NCI-H1092 (cell line): ENCODE measurements at regions not wholly inside any gene's neighbourhood (a gene's known extent, or its start where the extent isn't known, plus 50 kb on each side); places are given as distances from the start of the nearest gene placed in this dataset.
A peak's percentile ranks its signal among the peaks of the same experiment; 100 is the strongest.

Source experiments
- DNase-seq: peaks from one replicate; lab custom pipeline; 2025; lab: John Stamatoyannopoulos, UW

DNA sequence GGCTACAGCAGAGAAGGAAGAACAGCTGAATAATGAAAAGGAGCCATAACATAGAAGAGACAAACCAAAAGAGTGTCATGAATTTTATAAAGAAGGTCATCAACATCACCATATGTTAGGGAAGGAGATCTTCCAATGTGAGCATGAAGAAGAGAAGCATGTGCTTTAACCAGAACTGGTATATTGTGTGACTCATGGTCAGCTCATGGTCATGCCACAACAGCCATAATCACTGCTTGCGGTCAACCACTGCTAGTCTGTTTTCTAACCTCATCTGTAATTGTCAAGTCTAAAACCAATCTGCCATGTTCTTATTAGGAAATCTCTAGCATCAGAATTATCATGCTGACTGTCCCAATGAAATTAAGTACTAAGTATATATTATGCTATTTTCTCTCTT is 204.1 kb upstream of the VRK2 start:
- no peak for DNase-seq

DNA sequence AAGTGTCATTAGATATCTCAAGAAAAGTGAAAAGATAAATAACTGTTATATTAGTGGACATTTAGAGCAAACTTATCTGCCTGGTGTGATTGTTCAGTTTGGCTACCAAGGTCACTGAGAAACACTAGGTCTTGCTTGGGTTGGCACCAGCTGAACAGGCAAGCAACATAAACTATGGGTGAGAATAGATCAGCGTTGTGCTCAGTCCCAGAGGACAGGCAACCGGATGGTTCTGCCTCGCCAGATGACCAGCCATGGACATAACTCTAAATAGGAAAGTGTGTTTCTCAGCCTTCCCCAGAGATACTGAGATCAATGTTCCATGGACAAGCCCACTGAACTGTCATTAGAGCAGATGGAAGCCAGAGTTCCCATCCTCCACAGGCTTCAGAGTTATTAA is 203.4 kb upstream of the VRK2 start:
- DNase-seq = no peak

DNA sequence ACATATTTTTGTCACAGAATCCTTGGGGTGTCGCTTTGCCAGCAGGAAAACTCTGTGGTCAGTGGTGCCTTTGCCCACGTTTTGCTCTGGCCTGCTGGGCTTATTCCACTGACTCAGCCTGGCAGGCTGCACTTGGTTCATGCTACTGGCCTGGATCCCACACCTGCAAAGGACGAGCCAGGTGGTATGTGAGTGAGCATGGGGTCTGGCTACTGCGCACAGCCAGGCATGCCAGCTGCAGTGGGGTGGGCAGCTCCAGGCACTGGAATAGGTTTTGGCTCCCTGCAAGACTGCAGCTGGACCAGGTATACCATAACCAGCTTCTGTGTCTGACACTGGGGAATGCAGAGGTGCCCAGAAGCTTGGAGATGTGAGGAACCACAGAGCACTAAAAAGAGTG is 197.9 kb upstream of the VRK2 start:
- no peak for DNase-seq

DNA sequence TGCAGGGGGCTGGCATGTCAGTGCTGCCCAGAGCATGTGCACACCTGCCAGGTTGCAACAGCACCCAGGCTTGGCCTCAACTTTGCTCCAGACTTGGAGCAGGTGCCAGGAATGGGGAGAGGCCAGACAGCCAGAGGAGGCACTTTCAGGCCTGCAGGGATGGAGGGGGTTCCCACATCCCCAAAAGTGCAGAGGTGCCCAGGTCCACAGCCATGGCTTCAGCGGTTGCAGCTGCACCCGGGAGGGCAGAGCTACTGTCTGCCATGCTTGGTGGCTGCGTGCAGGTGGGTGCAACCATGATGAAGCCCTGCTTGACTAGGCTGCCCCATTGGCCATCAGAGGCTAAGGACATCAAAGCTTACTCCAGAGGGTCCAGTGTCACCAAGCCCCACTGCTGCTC is 196.8 kb upstream of the VRK2 start:
- no peak for DNase-seq

DNA sequence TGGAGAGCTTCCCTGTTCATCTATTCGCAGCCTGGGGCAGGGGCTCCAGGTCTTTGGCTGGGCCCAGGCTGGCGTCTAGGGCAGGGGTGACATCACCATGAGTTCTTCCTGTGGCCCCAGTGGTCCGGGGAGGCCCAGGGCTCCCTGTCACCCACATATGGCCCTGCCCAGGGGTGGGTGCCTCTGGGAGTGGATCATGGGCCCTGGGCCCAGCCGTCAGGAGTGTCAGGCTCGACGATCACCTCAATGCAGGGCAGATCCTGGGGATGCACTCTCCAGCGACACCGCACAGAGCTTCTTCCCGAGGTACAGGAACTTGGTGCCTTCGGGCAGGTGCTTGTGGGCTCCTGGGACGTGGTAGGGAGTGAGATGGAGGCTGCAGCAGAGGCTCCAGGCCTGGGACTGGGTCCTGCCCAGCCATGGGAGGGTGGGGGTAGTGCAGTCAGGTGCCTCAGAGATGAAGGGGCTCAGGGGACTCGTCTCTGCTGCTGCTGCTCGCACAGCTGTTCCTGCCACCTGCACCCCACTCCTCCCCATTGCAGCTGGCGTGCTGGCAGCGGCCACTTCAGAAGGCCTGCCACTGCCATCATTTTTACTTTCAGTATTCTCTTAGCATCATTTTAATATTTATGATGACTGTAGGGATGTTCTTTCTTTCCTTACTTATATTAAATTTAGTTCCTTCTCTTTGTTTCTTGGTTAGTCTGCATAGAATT is 196.0 kb upstream of the VRK2 start:
- DNase-seq = no peak

DNA sequence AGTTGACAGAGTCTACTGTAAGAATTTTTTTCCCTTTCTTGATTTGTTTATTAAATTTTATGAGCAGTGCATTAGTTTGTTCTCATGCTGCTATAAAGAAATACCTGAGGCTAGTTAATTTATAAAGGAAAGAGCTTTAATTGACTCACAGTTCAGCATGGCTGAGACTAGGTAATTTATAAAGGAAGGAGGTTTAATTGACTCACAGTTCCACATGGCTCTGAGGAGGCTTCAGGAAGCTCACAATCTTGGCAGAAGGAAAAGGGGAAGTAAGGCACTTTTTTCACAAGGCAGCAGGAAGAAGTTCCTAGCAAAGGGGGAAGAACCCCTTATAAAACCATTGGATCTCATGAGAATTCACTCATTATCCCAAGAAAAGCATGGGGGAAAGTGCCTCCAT is 191.4 kb upstream of the VRK2 start:
- no peak for DNase-seq

DNA sequence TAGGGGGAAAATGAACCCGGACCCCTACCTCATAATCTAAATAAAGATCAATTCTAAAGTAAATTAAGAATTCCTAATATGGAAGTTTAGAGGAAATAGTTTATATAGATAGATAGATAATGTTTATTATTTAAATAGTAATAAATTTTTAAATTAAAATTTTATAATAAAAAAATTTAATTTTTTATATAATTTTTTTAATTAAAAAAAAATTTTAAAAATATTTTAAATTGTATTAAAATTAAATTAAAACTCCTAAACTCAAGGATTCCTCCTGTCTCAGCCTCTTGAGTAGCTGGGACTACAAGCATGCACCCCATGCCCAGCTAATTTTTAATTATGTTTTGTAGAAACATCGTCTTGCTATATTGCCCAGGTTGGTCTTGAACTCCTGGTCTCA is 186.9 kb upstream of the VRK2 start:
- no peak for DNase-seq

DNA sequence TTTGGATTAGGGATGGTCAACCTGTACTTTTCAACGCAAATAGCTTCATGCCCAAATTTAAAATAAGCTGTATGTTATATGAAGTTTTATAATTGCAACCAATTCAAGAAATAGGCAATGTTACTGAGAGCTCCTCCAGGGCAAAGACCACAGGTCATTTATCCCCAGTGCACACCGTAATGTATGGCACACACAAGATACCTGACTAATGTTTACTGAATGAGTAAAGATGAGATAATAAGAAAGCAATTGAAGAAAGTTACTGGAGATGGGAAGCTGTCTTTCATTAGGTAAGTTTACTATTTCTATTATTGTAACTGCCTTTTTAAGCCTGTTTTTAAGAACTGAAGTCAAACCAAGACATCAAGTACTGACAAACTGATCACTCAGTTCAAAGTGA is 184.5 kb upstream of the VRK2 start:
- no peak for DNase-seq

DNA sequence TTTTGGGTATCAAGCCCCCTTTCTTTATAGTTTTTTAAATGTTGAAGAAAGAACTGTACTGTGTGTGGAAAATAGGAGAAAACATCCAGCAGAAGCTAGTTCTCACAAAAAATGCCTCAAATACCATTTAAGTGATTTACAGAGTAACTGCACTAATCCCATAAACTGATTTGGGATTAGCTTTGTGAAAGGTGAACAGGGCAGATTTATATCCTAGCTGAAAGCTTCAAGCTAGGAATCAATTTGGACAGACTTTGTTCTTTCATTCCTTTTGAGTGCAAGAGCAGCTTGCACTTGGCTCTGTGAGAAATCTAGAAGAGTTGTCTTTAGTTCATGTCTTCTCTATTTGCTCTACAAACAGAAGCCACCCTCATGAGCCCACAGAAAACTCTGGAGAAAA is 183.9 kb upstream of the VRK2 start:
- no peak for DNase-seq

DNA sequence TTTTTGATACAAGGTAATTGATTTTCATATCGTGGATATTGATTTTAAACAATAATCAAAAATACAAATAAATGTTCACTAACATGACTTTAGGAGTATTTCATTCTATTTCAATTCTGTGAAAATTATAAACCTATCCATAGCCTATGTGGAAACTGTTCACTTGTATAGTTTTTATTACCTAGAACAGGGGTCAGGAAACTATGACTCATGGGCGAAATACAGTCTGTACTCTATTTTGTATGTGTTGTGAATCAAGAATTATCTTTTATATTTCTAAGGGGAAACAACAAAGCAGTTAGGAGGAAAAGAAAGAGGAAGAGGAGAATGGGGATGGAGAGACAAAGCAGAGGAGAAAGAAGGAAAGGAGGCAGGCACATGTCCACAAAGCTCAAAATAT is 181.7 kb upstream of the VRK2 start:
- no peak for DNase-seq

DNA sequence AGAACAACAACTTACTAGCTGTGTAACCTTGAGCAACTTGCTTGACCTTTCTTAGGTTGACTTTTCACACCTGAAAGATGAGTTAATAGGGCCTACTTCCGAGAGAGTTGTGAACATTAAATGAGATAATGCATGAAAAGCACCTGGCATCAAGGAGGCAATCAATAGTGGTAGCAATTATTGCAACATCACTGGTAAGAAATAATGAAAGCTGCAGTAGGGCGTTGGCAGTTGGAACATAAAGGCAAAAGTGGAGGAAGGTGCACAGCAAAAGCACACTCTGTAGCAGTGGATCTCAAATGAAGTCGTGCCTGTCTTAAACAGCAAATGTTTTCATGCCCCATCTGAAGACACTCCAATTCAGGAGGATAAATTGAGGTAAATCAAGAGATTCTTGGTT is 178.9 kb upstream of the VRK2 start:
- no peak for DNase-seq

DNA sequence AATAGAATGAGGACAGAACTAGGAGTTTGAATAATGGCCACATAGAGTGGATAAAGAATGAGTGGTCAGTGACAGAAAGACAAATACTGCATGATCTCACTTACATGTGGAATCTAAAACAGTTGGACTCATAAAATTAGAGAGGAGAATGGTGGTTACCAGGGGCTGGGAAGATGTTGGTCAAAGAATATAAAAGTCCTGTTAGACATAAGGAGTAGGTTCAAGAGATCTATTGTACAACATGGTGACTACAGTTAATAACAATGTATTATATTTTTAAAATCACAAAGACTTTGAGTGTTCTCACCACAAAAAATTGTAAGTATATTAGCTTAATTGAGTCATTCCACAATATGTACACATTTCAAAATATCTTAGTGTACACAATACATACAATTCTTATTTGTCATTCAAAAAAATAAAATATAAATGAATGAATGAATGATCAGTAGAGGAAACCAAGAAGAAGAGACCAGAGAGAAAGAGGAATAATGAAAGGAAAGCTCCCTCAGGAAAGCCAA is 177.9 kb upstream of the VRK2 start:
- DNase-seq = no peak

DNA sequence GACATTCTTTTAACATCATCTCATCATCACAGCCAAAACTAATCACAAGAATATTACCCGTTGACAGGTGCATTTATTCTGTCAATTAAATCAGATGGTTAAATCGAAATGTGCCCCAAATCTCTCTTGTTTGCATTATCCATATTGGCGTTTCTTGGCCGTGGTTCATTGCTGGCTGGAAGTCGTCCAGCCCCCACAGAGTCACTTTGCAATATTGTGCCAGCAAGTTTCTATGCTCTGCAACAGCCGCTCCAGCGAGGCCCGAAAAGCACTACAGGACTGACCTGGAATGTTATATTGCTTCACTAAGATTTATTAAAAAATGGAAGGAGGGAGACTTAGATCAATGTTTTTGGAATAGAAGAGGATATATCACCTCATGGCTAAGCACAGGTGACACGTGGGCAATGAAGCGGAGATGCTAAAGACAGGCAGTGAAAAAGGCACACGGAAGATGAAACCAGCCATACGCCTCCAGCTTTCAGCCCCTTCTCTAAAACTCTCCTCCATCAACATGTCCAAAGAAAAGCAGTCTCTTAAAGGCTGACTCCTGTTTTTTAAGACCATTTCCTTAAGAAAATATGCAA is 176.8 kb upstream of the VRK2 start:
- peak; percentile 47 for DNase-seq

DNA sequence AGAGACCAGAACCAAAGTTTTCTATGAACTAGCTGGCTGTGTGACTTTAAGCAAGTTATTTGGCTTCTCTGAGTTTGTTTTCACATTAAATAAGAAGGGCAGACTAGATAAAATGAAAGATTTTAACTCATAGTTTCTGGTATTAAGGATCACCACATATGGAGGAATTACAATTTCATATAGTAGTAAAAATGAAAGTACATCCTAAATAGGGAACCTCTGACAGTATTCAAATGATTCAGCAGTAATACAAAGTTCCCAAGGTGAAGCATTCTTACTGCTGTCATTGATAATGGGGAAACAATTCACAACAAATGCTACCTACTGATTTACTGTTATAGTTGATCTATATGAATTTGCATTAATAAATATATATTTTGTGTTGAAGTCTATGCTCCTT is 170.3 kb upstream of the VRK2 start:
- no peak for DNase-seq

DNA sequence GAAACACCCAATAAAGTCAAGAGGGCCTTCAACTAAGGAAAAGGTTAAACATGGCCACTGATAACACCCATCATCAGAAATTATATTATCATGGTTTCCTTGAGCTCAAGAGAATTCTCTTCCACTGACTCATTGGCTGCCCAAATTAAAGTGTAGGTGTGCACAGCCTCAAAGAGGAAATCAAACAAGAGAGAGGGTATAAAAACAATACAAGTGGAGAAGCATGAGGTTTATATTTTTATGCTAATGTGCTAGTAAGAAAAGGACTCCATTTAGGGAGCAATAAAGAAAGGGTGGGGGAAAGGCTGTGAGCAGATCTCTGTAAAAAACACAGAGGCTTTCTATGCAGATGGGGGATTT is 168.8 kb upstream of the VRK2 start:
- DNase-seq = no peak

DNA sequence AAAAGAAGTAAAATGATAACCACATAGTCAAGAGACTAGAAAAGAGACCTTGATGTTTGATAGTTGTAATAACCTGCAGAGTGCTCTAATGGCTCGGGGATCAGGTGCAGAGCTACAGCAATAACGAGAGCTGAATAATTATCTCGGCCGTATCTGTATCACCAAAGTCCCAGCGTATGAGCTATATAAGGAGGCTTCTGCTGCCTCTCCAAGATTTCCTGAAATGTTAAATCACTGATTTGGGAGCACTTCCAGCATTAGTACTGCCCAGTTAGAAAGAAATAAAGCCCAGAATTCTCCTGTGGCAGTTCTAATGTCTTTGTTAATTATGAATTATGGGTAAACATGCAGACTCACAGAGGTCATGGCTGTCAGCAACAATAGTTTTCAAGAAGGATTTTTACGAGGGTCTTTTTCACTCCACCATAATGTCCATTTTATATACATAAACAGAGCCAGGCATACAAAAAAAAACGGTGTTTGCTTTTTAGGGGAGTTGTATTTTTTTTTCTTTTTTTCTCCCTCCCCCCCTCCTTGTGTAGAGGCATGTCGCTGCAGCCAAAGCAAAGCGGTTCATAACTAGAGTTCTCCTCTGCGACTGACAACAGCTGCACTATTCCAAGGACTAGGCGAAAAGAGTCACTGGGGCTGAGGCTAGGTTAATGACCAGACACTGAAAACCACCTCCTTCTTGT is 168.3 kb upstream of the VRK2 start:
- DNase-seq = no peak

DNA sequence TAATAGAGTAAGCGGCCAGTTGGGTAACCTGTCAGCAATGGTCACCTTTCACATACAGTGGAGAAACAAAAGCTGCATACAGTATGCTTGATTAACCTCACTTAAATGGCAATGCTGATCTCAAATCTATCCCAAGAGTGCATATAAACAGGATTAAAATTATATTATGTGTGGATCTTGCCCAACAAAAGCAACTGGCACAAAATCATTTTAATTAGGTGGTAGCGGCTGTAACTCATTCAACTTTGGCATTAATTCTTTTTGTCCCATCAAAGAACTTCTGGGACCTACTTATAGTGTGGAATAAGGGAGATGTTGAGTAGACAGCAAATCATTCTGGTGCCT is 167.8 kb upstream of the VRK2 start:
- DNase-seq = no peak

DNA sequence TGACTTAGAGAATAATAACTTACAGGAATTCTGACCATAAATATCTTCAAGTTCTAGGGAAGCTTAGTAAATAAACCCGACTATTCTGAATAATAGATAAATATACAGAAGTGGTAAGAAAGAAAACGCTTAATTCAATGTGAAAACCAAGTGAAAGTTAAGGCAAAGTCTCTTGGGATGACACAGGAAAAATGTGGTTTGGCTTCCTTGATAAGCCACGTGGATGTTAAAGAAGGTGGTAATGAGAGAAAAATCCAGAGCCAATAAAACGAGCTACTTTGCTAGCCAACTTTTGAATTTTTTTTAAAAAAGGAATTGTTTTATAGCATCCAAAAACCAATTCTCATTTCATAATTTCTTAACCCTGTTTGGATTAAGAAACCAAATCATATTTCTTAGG is 166.2 kb upstream of the VRK2 start:
- no peak for DNase-seq

DNA sequence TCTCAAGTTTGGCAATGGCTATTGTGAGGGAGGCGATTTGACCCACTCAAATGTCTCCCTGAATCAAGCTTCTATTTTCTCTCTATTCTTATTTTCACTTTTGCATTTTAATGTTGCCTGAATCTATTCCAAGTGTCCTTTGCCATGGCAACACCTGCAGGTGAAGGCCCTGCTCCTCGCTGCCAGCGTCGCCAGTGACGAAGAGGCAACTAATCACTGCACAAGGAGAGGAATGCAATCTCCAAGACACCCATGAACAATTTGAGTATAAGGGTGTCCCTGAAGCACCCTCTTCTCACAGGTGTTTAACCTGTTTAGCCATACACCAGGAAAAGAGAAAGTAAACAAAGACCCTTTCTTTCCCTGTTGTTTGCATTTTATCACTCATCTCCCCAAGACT is 165.6 kb upstream of the VRK2 start:
- no peak for DNase-seq

DNA sequence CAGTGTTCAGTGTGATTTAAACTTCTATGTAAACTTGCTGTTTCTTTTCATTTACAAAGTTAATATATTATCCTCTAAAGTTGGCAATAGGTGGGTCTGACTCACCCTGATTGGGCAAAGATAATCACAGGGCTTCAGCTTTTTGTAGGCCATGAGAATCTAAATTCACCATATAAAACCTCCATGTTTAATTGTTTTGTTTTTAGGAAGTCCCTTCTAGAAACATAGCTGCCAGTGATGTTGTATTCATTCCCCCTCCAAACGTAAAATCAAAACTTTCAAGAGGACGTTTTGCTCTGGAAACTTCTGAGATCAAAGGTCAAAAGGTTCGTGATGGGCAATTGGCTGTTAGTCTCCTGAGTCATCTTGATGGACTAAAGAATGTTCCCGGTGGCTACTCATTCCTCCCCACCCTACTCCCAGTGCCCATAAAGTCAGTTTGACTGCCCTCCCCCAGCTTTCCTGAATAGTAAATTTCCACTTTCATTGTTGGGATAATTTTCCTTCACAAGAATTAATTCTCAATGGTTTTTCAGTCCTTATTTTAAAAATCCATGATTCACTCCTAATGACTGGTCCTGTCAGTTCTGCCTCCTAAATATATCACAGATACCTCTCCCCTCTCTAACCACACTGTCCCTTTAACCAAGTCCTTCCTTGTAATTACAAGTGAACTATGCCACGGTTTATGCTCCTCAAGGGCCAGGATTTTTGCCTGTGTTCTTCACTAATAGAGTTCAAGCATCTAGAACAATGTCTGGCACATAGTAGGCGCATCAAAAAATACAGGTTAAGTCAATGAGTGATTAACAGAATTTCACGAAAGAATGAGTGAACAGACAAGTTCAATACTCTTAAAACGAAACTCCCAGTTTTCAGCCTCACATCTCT is 164.4 kb upstream of the VRK2 start:
- DNase-seq = no peak

DNA sequence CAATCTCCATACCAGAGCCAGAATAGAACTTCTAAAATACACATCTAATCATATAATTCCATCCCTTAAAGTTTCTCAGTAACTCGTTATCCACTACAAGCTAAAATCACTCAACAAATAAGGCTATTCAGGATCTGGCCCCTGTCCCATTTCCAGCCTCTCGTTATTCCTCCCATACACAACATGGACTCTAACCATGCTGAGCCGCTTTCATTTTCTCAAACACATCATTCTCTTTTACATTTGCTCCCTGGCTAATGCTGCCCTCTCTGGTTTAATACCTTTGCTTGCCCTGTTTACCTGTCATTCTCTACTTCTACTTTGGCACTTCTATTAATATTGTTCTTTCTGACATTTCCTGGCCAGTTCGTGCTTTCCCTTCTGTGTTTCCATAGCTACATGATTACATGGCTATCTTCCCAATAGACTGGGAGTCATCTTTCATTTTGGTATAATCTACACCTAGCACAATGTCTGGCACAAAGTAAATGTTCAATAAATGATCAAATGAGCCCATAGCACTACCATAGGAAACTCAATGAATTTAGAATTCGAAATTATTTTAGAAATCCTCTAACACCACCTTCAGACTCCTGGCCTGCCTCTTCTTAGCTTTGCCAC is 163.6 kb upstream of the VRK2 start:
- DNase-seq = peak; percentile 37

DNA sequence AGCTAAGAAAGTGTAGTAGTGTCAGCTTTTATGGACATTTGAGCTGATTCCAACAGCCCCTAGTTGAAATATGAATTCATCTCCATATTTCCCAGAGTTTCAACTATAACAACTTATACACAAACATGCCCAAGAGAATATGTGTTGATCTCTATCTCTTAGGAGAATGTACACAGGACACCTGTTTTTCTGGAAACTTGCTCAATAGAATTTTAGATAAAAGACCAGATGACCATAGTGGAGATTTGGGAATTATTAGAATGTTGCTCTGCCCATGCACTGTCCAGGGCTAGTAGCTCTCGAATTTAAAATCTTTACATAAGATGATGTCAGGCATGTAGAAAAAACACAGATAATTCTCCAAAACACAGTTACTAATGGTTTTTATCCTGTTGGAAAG is 162.3 kb upstream of the VRK2 start:
- no peak for DNase-seq
